Stimulated activated CD8-positive, alpha-beta memory T cell treated with anti-CD3 and anti-CD28 coated beads, Interleukin-7, amount 100 ng/mL, for 1 hour (primary cell): ENCODE measurements at regions not wholly inside any gene's neighbourhood (a gene's known extent, or its start where the extent isn't known, plus 50 kb on each side); places are given as distances from the start of the nearest gene placed in this dataset.
"Not testable (repeated sequence)": the region's sequence is repeated elsewhere in the genome, so short reads cannot be mapped to it uniquely, and the experiment has no call there.

Experiments
- DNase-seq, 2 donors: peaks; one replicate each; pipeline ENCODE4 v3.0.0-alpha.2; 2020; ENCODE audit warnings: low read depth in 2 of 2

DNA sequence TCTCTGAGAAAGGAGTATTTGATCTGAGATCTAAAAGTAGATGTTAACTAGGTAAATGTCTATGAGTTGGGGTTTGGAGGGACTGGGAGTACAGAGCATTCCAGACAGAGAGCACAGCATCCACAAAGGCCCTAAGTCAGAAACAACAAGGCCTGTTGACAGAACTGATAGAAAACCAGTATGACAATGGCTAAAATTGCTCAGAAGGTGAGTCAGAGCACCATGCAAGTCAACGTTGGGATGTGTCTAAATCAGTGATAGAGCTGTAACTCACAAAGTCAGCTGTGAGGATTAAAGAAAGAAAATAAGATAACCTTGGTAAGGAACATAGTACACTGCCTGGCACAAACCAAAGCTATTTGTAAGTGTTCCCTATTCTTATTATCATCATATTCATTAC is 124.0 kb downstream of the CETN3 start:
- no peak for DNase-seq

DNA sequence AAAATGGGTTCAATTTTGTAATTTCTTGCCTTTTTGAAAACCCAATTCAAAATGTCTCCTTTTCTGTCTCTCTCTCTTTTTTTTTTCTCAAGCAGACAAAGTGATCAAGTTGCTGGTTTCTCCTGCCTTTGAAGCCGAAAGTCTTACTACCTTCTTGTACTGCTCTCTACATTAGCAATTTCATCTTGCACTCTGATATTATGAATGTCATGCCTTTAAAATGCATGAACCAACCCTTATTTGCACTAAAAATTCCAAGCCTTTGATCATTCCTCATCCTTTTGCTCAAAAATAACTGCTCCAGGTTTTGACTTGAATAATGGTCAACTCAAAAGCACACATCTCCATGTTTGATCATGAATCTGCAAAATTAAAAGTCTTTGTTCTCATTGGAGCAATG is 125.2 kb downstream of the CETN3 start:
- no peak for DNase-seq

DNA sequence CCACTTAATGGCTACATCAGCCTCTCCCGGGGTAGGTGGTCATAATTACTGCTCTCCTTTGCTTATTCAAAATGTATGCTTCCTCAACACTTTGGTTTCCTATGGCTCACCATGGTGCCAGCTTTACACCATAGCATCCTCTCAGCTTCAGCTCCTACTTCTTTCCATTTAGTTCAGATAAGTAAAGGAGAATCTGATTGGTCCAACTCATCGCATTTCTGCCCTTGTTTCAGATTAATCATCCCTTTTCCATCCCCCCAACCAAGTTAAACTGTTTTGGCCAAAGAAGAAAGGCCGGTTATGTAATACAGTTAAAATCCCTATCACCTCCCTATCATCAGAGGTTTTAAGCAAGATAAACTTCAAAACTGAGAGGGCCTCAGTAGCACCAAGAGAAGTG is 130.5 kb downstream of the CETN3 start:
- no peak for DNase-seq

DNA sequence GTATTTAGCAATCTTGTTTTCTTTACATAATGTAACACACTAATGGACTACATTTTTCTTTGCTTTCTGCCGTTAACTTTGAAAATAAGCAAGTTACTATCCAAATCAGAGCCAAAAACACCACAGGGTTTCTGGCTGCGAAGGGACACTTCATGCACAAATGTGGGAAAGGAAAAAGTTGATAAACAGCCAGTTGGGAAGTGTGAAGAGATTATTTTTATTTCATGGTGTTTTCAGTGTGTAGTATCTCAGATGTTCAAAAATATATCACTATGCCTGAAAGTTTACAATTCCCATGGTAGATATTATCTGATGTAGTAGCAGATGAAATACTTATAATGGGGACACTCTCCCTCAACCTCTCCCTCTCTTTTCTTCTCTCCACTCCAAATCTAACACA is 135.3 kb downstream of the CETN3 start:
- no peak for DNase-seq

DNA sequence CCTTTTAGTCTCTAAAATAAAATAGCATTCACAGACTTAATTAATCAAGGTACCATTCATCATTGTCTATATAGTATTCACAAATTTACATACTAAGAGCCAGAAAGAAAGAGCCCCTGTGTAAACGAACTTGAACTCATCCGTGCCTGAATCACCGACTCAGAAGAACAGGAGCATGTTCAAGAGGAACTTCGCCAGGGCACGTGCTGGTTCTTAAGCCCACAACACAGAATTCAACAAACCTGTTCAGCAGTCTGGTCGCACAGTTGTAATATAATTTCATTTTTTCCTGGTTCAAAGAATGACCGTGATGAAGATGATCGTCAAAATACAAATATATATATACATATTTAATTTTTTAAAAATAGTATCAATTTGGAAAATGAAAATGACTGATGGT is 141.9 kb downstream of the CETN3 start:
- no peak for DNase-seq

DNA sequence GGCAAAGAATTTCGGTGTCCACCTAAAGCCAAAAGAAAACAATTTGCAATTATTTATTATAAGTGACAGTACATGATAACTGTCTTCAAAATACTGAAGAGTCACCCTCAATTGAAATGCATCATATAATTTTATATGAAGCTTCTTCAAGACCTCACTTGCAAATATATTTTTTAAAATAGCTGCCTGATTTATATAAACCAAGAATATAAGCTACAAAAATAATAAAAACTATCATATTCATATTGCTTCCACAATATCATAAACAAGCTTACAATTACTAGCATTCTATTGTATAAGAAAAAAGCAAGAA is 144.1 kb downstream of the CETN3 start:
- no peak for DNase-seq

DNA sequence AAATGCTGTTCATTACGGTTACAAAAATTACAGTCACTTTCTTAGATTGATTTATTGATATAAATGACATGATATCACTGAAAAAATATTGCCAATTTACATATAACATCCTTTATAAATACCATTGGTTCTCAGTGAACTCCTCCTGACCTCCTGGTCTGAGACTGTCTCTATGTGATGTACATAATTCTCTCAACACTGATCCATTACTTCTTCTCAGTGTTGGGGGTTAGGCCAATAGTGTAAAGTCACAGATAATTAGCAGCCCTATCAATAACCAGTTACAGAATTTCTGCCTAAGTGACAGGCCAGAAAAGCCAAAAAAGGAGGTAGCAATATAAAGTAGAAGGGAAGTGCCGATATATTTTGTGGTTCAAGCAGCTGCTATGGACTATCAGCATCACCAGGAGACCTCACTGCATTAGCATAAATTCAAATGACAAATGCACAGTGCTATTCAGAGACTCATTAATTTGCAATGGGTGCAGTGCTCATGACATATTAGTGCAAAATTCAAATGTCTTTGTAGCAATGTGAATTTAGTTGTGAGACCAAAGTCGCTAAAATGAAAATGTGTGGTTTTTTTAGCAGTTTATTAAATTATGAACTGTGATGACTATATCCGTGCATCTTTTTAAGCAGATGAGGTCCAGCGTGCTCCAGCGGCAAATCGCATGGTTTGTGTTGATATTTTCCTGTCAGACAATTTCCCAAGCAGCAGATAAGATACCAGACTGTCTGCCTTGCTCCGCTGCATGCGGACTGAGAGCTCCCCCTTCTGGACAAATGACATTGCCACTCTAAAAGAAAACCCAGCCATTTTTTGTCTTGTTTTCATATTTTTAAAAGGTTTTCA is 144.6 kb downstream of the CETN3 start:
- peak in 1 of 2 donors; percentile 2 for DNase-seq

DNA sequence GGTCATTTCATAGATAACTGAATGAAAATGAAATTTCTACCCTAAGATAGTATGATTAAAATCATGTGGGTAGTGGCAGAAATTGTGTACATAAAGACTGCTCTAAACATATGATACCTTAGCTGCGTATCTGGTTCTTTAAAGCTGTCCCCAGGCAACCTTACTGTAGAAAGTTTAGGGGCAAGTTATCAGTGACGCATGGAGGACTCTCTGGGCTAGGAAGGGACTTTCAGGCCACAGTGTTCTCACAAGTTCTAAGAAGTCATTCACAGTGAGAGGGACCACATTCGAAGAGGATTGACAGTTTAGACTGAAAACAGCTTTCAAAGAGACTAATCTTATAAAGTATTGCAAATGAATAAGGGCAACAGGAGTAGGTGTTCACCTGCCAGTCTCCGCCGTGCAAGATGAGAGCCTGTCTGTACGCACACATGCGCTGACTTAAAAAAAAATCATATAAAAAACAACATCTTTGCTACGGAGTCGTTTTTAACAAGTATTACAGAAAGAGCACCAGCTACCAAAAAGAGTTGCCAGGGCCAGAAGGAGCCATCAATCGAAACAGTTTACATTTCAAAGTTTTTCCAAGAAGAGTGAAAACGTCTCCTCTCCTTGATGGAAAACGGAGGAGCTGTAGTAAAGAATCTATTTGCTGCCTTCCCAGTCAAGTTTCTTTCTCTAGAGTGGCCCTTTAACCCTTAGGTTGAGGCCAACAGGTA is 146.3 kb downstream of the CETN3 start:
- no peak for DNase-seq

DNA sequence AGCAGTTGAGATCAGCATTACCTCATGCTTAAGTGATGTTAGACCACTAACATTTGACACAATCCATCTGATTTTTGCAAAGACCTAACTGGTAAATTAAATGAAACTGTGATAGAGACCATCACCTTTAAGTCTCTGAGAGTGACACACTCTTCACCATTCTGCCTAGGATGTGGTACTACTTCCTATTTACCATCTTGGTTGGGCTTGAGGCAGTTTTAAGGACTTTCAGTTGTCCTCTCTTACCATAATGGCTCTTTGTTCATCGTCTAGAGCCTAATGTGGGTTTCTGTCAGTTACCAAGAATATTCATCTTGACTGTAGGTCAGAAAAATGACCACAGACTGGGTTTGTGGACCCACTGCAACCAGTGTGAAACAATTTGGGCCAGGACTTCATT is 158.1 kb downstream of the CETN3 start:
- DNase-seq: no peak

DNA sequence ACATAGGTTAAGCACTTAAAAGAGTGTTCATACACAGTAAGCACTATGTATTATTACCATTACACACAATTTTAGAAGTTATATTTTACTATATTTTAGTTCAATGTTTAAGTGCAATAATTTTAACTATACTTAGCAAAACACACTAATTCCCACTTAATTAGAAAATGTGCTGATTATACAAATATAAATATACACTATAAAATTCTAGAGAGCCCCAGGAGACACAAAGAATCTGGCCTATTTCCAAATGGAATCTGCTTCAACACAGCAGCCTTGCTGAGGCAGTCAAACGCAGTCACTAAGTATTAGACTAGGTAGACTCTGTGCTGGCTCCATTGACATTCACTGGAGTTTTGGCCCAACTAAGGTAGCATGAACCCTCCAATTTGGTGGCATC is 160.9 kb downstream of the CETN3 start:
- DNase-seq: no peak

DNA sequence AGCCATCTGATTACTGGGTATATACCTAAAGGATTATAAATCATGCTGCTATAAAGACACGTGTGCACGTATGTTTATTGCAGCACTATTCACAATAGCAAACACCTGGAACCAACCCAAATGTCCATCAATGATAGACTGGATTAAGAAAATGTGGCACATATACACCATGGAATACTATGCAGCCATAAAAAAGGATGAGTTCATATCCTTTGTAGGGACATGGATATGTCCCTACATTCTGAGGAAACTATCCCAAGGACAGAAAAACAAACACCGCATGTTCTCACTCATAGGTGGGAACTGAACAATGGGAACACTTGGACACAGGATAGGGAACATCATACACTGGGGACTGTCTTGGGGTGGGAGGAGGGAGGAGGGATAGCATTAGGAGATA is 165.7 kb downstream of the CETN3 start:
- DNase-seq: not testable (repeated sequence)

DNA sequence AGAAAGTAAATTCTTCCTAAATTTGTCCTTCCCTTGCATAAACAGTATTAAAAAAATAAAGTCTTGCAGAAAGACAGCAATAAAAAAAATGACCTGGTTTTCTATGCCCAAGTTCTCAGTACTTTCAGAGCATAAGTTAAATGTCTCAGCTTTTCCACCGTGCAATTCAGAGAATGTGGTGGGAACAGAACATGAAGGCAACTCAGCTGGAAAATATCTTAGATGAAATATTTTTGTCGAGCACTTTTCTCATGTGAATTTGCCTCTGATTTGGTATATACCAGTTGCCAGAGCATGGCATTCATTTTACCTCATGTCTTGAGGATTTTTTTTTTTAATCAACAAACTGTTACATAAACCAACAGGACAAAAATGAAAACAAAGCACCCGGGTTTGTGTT is 176.1 kb downstream of the CETN3 start:
- DNase-seq: no peak

DNA sequence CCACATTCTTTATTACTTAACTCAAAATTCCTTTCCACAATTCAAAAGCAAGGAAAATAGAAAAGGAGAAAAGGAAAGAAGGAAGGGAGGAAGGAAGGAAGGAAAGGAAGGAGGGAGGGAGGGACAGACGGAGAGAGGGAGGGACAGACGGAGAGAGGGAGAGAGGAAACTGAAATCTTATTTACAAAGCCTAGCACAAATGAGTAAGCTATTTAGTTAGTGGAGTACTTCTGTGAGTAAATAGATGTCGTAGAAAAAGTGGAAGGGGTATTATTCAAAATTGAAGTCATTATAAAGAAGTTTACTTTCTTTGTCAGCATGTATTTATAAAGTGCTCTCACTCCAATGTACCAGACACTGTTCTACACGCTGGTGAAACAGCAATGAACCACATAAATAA is 177.9 kb downstream of the CETN3 start:
- no peak for DNase-seq

DNA sequence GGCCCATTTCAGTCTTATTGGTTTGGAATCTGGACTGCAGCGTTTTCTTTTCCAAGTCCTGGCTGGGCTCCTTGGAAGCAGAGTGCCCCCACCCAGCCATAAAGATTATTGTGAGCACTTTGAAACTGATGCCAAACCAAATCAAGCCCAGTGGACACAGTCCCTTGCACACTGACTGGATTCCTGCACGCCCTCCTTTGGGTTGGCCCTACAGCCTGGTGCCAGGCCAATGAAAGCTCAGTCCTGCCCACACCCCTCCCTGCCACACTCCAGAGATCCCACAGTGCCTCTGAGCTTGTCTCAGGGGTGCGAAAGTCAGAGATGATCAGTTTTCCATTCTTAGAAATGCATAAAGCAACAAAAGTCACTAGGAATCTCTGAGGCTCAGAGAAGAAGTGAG is 181.9 kb downstream of the CETN3 start:
- DNase-seq: no peak

DNA sequence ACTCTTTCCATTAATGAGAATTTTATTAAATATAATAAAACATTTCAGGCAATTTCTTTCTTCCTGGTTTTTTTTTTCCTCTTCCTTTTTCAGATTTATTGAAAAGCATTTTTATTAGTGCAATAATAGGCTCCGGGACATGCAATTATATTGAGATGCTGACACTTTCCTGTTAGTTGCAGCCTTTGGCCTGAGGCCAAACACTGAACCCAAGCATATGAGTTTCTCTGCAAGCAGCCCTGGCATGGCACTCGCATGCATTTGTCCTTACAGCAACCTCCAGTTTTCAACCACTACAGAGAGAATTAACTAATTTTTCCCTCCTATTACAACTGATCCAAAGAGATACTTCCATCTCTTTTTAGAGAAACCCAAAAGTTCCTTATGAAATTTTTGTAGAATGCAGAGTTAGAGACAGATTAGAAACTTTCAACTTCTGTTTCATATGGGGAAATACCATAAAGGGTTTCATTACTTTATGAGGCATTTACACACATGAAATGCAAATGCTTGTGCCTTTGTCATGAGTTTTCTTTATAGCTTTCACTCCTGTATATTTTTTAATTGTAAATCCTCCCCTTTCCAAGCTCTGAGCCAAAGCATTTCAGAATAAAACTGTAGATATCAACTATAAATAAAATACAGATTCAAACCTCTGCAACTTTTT is 183.0 kb downstream of the CETN3 start:
- DNase-seq: no peak

DNA sequence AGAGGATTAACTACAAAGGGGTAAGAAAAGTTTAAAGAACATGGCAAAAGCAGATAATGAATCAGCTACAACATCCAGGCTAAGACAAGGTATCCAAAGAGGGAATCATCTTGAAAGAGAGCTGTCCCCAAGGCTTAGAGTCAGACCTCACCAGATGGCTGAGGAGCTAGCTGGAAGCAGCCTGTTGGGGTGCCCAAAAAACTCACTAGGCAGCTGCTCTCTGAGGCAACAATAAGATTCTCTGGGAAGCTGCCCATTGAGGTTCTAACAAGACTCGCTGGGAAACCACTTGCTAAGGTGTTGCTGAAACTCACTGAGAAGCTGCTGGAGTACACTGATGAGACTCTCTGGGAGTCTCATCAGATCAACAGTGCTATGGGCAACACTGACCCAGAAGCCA is 185.2 kb downstream of the CETN3 start:
- no peak for DNase-seq

DNA sequence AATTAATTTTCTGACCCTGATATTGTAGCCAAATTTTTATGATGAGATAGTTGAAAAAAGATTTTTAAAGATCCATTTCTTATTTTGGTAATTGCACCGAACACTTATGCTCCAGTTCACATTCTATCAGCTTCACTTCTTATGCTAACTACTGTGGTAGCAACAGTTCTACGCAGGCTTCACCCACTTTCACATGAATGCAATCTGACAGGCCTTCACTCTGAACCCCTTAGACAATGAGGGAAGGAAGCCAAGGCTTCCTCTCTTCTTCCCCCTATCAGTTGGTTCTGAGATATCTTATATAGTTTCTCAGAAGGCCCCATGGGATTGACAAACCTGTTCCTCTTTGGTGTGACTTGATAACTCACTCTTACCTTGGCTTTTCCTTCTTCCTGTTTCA is 185.8 kb downstream of the CETN3 start:
- no peak for DNase-seq

DNA sequence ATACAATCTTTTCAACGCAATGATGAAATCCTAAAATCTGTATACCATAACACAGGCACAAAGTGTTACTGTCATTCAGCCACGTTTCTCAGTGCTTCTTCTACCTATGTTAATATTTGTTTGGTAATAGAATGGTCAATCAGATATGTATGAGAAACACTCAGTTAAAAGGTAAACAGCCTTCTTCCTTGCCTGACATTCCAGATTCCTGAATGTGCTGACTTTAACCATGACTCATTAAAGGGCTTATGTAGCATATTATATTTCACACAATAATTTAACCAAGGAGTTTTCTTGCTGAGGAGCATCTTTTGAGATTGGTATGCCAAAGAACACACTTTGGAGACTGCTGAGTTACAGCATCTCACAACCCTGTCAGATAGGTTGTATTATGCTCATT is 187.6 kb downstream of the CETN3 start:
- DNase-seq: no peak

DNA sequence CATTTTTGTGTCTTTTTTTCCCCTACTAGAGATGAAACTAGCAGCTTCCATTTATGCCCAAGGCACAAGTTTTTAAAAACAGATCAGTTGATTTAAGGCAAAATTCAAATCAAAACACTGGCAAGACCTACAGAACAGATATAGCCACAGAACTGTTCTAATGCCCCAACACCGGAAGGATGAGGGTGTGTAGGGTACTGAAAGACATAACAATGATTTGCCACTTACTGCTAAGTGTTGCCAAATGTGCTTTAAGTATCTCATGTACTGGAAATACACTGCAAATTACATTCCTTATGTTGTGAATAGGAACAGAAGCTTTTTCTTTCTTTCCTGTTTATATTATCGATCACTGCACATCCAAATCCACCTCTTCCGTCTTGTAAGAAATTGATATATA is 189.0 kb downstream of the CETN3 start:
- no peak for DNase-seq

DNA sequence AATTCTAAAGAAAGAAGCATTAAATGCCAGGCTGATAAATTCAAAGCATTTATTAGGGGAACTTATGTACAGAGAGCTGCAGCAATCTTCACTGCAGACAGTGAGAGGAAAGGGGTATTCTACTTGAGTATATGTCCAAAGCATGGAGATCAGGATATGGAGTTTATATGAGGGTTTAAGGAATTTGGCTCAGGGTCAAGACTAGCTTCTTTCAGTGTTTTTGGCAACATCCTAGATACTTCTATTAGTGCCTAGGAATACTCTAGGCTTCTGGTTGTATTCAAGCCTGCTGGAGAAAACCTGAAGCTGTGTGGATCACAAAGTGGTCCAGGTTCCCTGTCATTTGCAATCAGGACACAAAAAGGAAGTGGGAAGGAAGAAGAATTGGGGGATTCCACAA is 194.6 kb downstream of the CETN3 start:
- DNase-seq: no peak

DNA sequence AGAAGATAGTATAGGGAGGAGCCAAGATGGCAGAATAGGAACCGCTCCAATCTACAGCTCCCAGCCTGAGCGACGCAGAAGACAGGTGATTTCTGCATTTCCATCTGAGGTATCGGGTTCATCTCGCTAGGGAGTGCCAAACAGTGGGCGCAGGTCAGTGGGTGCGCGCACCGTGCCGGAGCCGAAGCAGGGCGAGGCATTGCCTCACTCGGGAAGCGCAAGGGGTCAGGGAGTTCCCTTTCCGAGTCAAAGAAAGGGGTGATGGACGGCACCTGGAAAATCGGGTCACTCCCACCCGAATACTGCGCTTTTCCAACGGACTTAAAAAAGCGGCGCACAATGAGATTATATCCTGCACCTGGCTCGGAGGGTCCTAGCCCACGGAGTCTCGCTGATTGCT is 201.2 kb downstream of the CETN3 start:
- not testable (repeated sequence) for DNase-seq

DNA sequence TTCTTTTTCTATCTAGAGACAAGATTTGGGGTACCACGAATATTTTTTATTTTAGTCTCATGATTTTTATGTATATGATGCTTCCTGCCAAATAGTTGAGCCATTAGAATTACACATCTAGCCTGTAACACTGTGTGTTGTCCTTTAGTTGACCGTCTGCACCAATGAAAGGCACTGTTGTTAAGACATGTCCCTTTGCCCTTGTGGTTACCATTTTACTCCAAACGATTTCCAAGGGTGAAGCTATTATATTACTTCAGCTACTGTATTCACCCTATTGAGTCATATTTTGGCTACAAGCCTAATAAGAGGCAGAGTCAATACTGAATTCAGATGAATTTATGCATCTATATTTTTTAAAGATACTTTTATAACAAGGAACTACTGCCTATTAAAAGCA is 207.6 kb downstream of the CETN3 start:
- DNase-seq: no peak

DNA sequence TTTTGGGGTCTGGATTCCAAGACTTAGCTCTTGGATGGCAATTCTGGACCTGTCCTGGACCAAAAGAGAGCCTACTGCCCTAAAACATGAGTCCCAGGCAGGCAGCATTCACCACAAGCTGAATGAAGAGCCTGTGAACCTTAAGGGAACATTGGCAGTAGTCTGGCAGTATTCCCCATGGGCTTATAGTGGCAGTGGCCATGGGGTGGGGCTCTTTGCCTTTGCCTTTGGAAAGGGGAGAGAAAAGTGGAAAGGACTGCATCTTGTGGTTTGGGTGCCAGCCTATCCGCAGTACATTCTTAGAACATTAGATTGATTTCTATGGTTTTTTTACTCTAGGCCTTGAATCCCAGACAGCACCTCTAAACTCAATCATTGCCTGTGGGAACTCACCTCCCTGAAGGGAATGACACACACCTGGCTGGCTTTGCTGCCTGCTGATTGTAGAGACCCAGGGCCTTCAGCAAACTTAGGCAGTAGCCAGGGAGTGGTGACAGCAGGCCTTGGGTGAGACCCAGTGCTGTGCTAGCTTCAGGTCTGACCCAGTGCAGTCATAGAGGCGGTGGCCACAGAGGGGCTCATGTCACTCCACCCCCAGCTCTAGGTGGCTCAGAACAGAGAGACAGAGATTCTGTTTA is 216.3 kb downstream of the CETN3 start:
- no peak for DNase-seq
